Activated CD4-positive, alpha-beta T cell treated with anti-CD3 and anti-CD28 coated beads for 48 hours (primary cell): ENCODE measurements at regions not wholly inside any gene's neighbourhood (a gene's known extent, or its start where the extent isn't known, plus 50 kb on each side); places are given as distances from the start of the nearest gene placed in this dataset.

Source experiments
- DNase-seq: peaks from one replicate; pipeline ENCODE4 v3.0.0-alpha.2; 2020

DNA sequence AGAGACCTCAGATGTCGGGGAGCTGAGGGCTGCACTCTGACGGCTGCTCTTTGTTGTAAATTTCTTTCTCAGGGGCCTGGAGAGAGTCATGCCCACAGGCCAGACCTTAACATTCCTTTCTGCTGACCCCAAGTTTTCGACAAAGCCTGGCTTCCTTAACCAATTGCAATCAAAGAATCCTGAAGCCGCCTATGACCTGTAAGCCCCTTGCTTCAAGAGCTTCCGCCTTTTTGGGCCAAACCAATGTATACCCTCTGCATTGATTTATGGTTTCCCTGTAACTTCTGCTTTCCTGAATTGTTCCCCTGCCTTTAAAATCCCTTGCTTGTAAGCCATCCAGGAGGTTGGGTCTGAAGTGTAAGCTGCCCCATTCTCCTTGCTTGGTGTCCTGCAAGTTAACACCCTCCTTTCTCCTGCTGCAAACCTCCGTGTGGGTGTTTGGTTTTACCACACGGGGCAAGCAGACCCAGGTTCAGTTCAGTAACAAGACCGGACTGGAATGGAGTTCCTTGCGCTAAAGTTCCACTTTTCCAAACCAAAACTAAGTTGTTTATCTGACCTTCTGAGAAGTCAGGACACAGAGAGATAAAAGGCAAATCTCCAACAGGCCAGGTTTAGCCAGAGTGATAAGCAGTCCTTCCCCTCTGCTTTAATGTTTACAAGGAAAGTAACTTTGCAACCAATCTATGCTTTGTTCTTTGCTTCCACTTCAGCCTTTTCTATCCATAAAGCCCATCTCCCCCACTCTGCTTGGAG is 141.6 kb downstream of the KCNJ12 start:
- DNase-seq, result no peak

DNA sequence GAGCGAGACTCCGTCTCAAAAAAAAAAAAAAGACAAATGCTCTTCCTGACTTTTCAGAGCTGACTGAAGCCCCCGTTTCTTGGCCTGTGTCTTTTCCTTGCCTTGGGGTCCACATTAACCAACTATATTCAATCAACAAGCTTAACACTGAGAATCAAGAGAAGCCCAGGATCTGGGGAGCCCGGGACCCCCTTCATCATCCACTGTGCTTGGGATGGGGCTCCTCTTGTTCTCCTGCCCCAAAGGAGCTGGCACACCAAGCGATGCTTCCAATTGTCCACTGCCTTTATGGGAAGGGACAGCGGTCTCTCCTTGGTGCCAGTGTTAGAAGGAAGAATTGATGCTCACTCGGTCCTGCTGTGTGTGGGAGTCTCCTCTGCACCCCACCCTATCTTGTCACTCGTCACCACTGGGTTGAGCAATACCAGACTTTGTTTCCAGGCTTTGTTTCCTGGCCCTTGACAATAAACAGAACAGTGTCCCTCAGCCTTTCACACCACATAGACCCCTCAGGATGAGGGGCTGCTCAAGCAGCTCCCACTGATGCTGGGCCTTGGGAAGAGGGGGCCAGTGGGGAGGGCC is 146.7 kb downstream of the KCNJ12 start:
- DNase-seq, result no peak

DNA sequence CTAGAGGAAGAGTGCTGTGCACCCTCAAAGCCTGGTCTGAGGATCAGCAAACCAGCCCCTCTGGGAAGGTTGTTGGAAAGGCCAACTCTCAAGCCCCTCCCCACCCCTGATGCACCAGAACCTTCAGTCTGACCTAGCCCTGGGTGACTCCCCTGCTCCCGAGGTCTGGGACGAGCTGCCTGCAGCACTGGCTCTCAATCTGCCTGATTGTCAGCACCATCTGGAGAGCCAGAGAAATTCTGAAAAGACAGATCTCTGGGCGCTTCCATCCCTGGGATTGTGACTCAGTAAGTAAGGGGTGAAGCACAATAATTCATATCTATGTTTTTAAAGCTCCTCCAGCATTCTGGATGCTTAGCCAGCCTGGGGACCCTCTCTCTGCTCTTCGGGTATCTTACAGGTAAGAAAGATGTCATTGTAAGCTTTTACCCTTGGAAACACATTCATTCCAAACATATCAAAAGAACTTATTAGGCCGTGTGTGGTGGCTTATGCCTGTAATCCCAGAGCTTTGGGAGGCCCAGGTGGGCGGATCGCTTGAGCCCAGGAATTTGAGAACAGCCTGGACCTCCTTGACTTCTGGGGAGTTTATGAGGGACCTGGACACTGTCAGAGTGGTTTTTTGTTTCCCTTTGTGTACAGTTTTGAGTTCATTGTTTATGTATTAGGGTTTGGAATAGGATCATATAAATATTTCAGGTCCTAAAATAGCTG is 147.5 kb downstream of the KCNJ12 start:
- DNase-seq, result no peak

DNA sequence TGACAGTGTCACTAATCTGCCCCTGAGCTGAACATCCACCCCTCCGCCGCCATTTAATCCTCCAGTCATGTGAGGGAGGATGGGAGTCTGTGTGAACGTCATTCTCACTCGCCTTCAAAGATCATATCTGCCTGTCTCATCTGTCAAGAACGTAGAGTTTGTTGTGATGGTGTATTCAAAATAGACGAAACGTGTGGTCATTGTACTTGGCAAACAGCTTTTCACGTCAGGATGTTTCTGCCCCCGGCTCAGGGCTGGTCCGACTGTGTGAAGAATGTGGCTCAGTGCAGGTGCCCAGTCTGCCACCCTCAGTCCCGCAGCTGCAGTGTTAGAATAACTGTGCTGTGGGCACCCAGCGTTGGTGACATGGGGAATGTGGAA is 148.0 kb downstream of the KCNJ12 start:
- DNase-seq, result no peak

DNA sequence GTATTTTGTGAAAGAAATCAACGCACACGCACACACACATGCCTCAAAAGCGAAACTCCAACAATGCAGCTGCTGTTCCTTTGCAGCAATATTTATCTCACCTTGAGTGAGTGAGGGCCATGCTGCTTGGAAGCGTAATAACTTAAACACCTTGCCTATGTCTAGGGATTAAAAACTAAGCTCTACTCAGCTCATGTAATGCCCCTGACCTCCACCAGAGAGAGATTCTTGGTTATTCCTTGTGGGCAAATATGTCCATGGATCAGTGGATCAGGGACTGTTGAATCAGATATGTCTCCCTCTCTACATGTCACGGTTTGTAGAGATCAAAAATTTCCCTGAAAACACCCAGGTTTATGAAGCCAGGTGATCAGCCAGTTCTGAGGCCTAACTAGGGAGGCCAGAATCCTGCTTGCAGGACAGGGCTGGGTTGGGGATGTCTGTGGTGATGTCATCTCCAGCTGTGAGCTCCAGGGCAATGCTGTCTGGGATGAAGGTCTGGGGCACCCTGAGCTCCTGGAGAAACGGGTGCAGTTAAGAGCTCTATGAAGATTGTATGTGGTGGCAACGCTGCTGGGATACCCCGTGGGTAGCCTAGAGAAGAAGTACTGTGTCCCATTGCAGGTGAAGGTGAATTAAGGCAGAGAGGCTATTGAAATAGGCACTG is 149.4 kb downstream of the KCNJ12 start:
- no peak for DNase-seq

DNA sequence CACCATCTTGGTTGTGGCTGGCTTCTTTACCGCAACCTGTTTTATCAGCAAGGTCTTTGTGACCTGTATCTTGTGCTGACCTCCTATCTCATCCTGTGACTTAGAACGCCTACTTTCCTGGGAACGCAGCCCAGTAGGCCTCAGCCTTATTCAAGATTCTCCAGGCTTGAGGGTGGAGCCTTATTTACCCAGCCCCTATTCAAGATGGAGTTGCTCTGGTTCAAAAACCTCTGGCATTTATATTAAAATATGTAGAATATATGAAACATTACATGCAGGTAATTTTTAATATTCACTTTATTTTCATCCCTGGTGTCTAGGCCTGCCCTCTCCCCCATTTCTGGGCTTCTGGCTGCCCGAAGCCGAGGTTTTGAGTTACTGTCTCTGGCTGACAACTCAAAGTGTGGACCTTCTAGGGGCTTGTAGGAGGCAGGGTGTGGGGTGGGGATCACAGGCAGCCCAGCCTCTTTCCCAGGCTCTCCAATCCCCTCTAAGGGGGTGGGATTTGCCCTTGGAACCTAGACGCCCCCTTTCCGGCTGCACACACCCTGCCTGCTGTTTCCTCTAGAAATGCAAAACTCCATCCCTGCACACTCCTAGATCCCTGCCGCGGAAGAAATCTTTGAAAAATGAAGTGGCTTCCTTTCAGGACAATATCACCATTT is 152.0 kb downstream of the KCNJ12 start:
- DNase-seq, result no peak

DNA sequence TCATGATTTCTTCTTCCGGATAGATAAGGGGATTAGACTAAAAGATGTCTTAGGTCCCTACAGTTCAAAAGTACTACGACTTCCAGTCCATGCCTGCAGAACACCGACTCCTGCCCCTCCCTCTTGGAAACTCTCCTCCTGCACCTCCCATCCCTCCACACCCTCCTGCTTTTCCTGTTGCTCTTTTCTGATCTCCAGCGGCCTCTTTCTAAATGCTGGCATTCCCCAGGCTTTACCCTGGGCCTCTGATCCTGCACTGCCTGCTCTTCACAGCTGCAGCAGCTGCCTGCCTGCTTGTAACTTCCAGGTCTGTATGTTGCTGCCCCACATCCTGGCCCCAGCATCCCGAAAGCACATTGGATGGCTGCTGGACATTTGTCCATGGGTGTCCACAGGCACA is 154.2 kb downstream of the KCNJ12 start:
- no peak for DNase-seq

DNA sequence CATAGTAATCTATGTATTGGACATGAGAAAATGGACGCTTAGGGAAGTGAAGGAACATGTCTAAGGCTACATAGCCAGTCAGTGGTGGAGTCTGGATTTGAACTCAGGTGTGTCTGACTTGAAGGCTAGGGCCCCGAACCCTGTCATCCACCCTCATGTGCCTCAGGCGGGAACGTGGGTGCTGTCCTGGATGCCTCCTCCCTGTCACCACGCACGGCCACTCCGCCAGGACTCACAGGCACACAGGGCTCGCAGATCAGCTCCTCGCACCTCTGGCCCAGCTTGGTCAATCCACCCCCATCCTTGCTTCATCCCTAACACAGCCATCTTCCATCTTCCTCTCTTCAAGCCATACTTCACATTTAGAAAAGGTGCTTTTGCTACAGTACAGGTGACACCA is 154.7 kb downstream of the KCNJ12 start:
- DNase-seq, result no peak

DNA sequence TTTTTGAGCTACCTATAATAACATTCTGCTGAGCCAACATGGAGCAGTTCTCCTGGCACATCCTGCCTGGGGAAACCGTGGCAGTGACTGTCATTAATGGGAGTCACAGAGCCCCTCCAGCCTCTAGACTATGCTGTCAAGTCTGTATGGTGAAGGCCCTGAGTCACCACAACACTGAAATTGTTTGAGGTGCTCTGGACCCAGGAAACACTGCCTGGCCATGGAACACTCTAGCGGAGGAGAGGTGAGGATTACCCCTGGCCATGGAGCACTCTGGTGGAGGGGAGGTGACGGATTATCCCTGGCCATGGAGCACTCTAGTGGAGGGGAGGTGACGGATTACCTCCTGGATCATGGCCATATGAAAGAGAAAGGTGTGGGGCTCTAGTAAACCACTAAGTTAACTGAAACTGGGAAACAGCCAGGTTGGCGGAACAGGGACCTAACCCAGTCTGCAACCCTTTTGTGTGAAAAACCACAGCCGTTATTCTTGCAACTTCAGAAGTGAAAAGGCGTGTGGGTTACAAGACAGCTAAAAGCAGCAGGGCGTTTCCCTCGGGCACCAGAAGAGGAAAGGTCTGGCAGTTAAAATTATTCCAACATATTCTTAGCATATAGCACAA is 156.7 kb downstream of the KCNJ12 start:
- DNase-seq, result peak; percentile 23

DNA sequence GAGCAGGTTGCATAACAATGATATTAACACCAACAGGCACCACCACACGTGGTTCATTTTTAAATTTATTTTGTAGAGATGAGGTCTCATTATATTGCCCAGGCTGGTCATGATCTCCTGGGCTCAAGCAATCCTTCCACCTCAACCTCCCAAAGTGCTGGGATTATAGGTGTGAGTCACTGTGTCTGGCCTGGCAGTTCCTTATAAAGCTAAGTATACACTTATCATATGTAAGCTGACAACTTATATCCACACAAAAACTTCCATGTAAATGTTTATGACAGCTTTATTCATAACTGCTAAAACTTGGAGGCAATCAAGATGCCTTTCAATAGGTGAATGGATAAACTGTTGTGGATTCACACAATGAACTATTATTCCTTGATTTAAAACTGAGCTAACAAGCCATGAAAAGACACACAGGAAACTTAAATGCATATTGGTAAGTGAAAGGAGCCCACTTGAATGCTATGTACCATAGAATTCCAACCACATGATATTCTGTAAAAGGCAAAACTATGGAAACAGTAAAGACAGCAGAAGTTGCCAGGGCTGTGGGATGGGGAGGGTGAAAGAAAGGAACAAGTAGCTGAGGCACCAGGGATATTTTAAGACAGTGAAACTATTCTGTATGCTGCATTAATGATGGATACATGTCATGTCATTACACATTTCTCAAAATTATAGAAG is 156.5 kb upstream of the KCNJ18 start:
- DNase-seq, result no peak

DNA sequence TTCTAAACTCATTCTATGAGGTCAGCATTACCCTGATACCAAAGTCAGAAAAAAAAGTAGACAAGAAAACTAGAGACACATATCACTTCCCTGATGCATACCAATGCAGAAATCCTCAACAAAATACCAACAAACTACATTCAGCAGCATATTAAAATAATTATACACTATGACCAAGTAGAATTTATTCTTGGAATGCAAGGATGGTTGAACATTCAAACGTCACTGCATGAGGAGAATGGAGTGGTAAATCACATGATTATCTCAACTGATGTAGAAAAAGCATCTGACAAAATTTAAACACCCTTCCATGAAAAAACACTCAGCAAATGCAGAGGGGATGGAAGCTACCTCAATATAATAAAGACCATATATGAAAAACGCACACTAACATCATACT is 155.0 kb upstream of the KCNJ18 start:
- DNase-seq, result no peak

DNA sequence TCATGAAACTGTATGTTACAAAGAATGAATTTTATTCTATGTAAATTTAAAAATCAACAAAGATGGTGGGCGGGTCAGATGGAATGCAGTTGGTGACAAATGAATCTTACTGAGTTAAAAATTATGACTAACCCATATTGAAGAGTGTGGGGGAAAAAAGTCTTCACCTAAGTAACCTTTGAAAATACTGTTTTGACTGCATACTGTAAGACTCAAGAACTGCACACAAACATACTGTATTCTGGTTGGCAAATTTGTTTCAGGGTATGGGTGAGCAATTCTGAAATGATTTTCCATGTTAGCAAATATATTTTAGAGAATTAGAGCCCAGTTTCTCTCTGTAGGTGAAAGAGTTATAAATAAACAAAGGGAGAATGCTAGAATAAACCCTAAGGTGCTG is 153.7 kb upstream of the KCNJ18 start:
- DNase-seq, result no peak

DNA sequence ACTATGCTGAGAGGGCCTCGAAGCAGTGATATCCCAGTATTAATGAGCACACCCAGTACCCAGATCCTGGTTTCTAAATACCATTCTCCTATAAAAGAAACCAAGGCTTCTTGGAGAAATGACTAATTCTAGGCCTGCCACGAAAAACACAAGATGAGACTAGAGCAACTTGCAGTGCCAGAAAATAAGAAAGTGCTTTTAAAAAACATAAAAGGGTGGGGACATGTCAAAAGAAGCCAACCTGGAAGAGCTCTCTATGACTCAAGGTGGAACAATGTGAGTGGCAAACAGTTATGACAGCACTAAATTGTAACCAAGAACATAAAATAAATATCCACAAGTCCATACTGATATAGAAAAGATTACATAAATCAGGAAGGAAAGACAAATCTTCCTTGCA is 153.2 kb upstream of the KCNJ18 start:
- DNase-seq, result no peak

DNA sequence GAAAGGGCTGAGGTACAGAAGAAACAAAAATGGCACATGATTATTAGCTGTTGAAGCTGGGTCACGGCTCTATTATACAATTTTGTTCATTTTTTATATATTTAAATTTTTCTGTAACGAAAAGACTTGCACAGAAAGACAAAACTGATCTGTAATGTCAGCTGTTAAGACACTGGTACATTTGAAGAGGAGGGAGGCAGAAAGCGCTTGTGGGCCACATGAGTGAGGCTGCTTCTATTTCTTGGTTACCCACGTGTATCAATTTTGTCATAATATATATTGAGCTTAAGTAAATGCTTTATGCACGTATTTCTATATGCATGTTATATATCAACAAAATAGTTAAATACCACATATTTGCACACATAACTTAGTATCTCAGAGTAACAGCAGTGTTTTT is 151.8 kb upstream of the KCNJ18 start:
- DNase-seq, result no peak

DNA sequence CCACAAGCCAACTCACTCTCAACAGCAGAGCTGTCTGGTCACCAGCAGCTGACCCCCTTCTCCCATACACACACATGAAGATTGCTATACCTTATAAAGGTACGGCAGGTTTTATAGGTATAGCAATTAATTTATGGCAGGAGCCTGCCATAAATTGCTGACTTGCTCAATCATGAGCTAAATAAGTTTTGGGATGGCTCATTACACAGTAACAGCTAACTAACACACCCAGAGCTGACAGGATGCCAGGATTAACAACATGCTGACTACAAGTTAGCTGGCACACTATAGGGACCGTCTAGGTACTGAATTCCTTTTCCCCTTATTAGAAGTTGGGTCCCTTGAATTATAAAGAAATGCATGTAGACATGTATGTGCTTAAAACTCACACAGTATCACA is 150.3 kb upstream of the KCNJ18 start:
- no peak for DNase-seq

DNA sequence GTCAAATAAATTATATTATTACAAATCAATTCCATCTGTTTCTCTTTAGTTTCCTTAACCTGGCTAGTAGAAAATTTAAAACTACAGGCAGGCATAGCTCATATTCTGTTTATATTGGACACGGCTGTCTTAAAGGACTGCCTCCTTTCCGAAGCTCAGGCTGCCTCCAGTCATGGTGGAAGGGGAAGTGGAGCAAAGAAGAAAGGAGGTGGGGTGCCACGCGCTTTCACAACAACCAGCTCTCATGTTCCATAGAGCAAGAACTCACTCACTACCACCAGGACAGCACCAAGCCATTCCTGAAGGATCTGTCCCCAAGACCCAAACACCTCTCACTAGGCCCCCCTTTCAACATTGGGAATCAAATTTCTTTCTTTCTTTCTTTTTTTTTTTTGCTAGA is 149.3 kb upstream of the KCNJ18 start:
- no peak for DNase-seq

DNA sequence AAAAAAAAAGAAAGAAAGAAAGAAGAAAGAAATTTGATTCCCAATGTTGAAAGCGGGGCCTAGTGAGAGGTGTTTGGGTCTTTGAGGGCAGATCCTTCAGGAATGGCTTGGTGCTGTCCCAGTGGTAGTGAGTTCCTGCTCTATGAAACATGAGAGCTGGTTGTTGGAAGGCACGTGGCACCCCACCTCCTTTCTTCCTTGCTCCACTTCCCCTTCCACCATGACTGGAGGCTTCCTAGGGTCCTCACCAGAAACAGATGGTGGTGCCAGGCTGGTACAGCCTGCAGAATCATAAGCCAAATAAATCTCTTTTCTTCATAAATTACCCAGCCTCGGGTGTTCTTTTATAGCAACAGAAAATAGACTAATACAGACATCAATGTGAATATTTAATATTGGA is 147.3 kb upstream of the KCNJ18 start:
- no peak for DNase-seq

DNA sequence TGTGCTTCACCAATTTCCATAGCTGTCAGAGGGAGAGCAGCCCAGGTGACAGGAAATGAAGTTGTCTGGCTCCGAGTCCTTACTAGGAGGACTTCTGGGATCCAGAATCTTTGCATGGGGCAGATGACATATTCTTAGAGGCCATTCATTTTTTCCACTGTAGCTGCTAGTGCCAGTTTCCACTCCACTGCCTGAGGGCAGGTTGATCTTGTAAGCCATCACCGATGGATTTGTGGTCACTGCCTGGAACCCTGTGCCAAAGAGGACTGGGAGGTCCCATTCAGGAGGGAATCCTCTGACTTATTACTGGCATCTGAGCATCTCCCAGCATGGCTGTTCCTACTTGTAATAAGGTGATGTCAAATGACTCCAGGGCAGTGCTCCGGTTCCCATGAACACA is 144.1 kb upstream of the KCNJ18 start:
- no peak for DNase-seq

DNA sequence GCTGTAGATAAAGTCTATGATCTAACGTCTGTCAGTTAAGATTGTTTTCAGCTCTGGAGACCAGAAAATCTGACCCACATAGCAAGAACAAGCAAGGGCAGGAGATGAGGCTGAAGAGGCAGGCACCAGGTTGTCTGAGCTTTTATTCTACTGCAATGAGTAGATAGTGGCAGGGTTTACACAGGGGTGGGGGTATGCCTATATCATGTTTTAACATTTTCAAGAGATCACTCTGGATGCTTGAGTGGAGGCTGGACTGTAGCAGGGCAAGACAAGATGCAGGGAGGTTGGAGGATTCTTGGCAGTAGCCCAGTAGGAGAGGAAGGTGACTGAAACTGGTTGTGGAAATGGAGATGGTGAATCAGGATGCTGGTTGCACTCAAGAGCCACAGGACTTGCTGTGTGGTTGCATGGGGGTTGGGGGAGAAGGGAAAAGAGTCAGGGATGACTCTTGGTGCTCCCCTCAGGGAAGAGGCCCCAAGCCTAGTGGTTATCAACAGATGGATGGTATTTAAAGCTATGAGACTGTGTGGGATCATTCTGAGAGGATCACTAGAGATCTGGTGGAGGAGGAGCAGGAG is 143.1 kb upstream of the KCNJ18 start:
- DNase-seq, result peak; percentile 63

DNA sequence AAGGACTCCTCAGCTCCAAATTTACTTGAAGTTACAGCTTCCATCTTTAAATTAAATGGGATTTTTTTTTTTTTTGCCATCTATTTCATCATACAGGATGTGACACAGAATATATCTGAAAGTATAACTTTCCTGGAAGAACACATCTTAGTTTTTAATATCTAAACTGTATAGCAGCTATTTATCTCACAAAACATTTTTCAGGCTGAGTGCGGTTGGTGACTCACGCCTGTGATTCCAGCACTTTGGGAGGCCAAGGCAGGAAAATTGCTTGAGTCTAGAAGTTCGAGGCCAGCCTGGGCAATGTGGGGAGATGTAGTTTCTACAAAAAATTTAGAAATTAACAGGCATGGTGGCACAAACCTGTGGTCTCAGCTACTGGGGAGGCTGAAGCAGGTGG is 142.3 kb upstream of the KCNJ18 start:
- DNase-seq, result peak; percentile 49

DNA sequence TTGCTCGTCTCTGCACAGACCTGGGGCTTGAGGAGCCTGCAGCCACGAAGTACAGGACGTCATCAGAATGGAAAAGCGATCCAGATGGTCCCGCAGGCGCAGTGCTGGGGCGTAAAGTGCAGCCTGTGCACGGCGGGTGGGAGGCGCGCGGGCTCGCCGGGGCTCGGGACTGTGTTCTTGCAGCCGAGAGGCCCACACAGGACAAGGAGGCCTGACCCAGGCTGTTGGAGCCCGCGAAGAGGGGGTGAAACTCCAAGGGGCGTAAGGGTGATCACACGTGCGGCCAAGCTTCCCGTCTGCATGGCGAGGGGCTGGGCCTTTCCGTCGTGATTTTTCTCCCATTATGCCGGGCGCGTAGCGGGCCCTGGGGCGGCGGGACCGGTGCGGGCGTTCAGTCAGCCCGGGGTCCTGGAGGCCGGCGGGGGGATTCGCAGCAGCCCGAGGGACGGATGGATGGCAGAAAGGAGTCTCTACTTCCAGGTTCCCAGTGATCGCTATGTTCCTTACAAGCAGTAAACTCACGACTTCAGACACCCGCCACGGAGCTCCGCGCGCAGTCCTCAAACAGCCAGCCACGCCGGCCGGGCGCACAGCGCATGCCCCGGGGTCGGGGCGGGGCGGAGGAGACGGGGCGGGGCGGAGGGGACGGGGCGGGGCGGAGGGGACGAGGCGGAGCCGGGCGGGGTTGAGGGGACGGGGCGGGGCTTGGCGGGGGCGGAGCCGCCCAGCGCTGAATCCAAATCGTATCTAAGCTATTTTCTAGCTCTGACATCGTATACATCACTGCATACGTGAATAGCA is 141.0 kb upstream of the KCNJ18 start:
- peak; percentile 84 for DNase-seq
